ENCODE measurements at regions not wholly inside any gene's neighbourhood (a gene's known extent, or its start where the extent isn't known, plus 50 kb on each side); places are given as distances from the start of the nearest gene placed in this dataset.

GRCh38 chr2:13462464-13462863, 745.7 kb downstream of the TRIB2 start:
- no peaks in the 10 kb centered on the region for H3K9me3 ChIP-seq (ENCODE audit: control insufficient read depth, insufficient read depth, low read depth, low read length)
- H3K4me1 ChIP-seq (ENCODE audit: control insufficient read depth, insufficient read depth, low read length), result no peaks in the 10 kb centered on the region
- no peak overlapping the region for H3K4me3 ChIP-seq (ENCODE audit: low read depth, low read length)
- no peak overlapping the region for H3K27ac ChIP-seq (ENCODE audit: extremely low read depth, low read depth, low read length)
- TF ChIP-seq ZFP37 (tag by site-specific recombination; IDR thresholded peaks at IDR 0.05) (no peak), KLF17 (tag by site-specific recombination; IDR thresholded peaks at IDR 0.05) (no peak), RBAK (tag by site-specific recombination; IDR thresholded peaks at IDR 0.05) (no peak), ZNF354C (tag by site-specific recombination; IDR thresholded peaks at IDR 0.05; ENCODE audit: borderline replicate concordance, low read depth) (no peak), HOXA7 (CRISPR knock-in tag; IDR thresholded peaks at IDR 0.05; ENCODE audit: borderline replicate concordance) (no peak), ZNF114 (tag by site-specific recombination; IDR thresholded peaks at IDR 0.05) (no peak), ZNF202 (tag by site-specific recombination; IDR thresholded peaks at IDR 0.05; ENCODE audit: borderline replicate concordance) (no peak), ZNF248 (tag by site-specific recombination; IDR thresholded peaks at IDR 0.05) (no peak), TRIM28 (IDR thresholded peaks at IDR 0.05; ENCODE audit: borderline replicate concordance, low read length) (no peak), KLF9 (tag by site-specific recombination; IDR thresholded peaks at IDR 0.05; ENCODE audit: low read depth) (no peak), ZNF623 (tag by site-specific recombination; IDR thresholded peaks at IDR 0.05) (no peak), ZFP69B (tag by site-specific recombination; IDR thresholded peaks at IDR 0.05) (no peak), ZNF560 (tag by site-specific recombination; IDR thresholded peaks at IDR 0.05; ENCODE audit: borderline replicate concordance) (no peak), YY1 (tag by site-specific recombination; IDR thresholded peaks at IDR 0.05) (no peak), IKZF3 (tag by site-specific recombination; IDR thresholded peaks at IDR 0.05) (no peak), ZNF571 (tag by site-specific recombination; IDR thresholded peaks at IDR 0.05) (no peak), PBX3 (CRISPR knock-in tag; IDR thresholded peaks at IDR 0.05) (no peak)
- TF ChIP-seq, protein P1, sequence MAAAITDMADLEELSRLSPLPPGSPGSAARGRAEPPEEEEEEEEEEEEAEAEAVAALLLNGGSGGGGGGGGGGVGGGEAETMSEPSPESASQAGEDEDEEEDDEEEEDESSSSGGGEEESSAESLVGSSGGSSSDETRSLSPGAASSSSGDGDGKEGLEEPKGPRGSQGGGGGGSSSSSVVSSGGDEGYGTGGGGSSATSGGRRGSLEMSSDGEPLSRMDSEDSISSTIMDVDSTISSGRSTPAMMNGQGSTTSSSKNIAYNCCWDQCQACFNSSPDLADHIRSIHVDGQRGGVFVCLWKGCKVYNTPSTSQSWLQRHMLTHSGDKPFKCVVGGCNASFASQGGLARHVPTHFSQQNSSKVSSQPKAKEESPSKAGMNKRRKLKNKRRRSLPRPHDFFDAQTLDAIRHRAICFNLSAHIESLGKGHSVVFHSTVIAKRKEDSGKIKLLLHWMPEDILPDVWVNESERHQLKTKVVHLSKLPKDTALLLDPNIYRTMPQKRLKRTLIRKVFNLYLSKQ (tag by site-specific recombination; IDR thresholded peaks at IDR 0.05; ENCODE audit: borderline replicate concordance), result no peak
- TF ChIP-seq, protein P2, sequence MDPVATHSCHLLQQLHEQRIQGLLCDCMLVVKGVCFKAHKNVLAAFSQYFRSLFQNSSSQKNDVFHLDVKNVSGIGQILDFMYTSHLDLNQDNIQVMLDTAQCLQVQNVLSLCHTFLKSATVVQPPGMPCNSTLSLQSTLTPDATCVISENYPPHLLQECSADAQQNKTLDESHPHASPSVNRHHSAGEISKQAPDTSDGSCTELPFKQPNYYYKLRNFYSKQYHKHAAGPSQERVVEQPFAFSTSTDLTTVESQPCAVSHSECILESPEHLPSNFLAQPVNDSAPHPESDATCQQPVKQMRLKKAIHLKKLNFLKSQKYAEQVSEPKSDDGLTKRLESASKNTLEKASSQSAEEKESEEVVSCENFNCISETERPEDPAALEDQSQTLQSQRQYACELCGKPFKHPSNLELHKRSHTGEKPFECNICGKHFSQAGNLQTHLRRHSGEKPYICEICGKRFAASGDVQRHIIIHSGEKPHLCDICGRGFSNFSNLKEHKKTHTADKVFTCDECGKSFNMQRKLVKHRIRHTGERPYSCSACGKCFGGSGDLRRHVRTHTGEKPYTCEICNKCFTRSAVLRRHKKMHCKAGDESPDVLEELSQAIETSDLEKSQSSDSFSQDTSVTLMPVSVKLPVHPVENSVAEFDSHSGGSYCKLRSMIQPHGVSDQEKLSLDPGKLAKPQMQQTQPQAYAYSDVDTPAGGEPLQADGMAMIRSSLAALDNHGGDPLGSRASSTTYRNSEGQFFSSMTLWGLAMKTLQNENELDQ (tag by site-specific recombination; IDR thresholded peaks at IDR 0.05; ENCODE audit: low read depth), result no peak
- ChIA-PET POLR2A (no interaction called here), CTCF (interaction anchor here (0.6 kb wide), 1 partner anchor 16 kb away, joined by 3 read pairs; no protein-coding TSS in a partner anchor)
- H3K36me3 ChIP-seq (ENCODE audit: control insufficient read depth in 2 of 2, insufficient read depth in 1 of 2, low read length in 2 of 2), result no peaks in the 10 kb centered on the region

DNA sequence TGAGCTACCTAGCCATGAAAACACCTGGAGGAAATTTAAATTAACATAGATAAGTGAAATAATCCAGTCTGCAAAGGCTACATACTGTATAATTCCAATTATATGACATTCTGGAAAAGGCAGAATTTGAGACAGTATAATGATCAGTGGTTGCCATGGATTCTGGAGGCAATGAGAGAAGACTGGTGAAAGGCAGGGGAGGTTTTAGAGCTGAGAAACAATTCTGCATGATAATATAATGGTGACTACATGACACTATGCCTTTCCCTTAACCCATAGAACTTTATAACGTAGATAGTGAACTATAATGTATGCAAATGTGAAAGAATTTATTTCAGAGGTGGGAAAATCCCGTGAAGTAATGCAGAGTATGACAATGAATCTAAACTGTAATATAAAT, 749.3 kb downstream of the TRIB2 start:
- no peak overlapping the region for H3K4me3 ChIP-seq (ENCODE audit: low read depth, low read length)
- ChIA-PET POLR2A (no interaction called here), CTCF (no interaction called here)
- H3K36me3 ChIP-seq (ENCODE audit: control insufficient read depth in 2 of 2, insufficient read depth in 1 of 2, low read length in 2 of 2), result no peaks in the 10 kb centered on the region
- H3K4me1 ChIP-seq (ENCODE audit: control insufficient read depth, insufficient read depth, low read length), result no peaks in the 10 kb centered on the region
- no peaks in the 10 kb centered on the region for H3K9me3 ChIP-seq (ENCODE audit: control insufficient read depth, insufficient read depth, low read depth, low read length)
- no peak overlapping the region for H3K27ac ChIP-seq (ENCODE audit: extremely low read depth, low read depth, low read length)
- TF ChIP-seq ZNF558 (tag by site-specific recombination; IDR thresholded peaks at IDR 0.05) (no peak), TCF7L2 (IDR thresholded peaks at IDR 0.05; ENCODE audit: borderline replicate concordance, low read depth, low read length) (no peak), ZNF157 (tag by site-specific recombination; IDR thresholded peaks at IDR 0.05) (no peak), GLI4 (tag by site-specific recombination; IDR thresholded peaks at IDR 0.05) (no peak), ZNF202 (tag by site-specific recombination; IDR thresholded peaks at IDR 0.05; ENCODE audit: borderline replicate concordance) (no peak), ZFP69B (tag by site-specific recombination; IDR thresholded peaks at IDR 0.05) (no peak), CTCF (tag by site-specific recombination; IDR thresholded peaks at IDR 0.05) (no peak), ZNF175 (tag by site-specific recombination; IDR thresholded peaks at IDR 0.05) (no peak)
- TF ChIP-seq, protein P3, sequence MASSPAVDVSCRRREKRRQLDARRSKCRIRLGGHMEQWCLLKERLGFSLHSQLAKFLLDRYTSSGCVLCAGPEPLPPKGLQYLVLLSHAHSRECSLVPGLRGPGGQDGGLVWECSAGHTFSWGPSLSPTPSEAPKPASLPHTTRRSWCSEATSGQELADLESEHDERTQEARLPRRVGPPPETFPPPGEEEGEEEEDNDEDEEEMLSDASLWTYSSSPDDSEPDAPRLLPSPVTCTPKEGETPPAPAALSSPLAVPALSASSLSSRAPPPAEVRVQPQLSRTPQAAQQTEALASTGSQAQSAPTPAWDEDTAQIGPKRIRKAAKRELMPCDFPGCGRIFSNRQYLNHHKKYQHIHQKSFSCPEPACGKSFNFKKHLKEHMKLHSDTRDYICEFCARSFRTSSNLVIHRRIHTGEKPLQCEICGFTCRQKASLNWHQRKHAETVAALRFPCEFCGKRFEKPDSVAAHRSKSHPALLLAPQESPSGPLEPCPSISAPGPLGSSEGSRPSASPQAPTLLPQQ (tag by site-specific recombination; IDR thresholded peaks at IDR 0.05), result no peak
